Endothelial cell of hepatic sinusoid (primary cell): ENCODE measurements at regions not wholly inside any gene's neighbourhood (a gene's known extent, or its start where the extent isn't known, plus 50 kb on each side); places are given as distances from the start of the nearest gene placed in this dataset.
"Not testable (repeated sequence)": the region's sequence is repeated elsewhere in the genome, so short reads cannot be mapped to it uniquely, and the experiment has no call there.

Source experiments
- in situ Hi-C: cut with HindIII; loops from 2 replicates; pipeline ENCODE4 v1.10.0; 2017; ENCODE audit warnings: low sequenced_read_pairs

DNA sequence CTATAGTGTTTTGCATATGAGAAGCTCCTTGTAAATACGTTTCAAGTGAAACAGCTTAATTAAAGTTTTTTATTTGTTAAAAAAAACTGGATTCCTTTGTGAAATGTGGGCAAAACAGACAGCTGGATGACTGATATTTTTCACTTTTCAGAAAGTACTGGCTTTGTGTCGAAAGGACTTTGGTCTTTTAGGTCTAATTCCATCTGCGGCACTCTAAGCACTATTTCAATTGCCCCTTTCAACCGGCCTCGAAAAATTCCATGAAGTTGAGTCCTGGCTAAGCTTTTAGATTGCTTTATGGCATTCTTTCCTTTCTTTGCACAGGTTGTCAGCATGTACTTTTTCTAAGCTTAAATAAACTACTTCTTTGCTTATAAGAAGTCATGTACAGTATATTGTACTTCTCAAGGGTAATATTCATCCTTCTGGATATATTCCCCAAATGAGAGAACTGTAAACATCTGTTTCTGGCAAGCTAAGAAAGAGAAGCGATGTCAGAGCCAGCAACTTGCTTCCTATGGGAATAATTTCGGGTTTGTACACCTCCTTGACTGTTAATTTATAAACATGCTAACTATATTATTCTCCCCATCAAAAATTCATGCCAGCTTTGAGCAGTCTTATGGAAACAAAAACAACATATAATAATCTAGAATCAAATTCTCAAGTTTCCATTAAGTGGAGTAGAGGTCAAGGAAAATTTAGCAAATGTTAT is 611.3 kb downstream of the ETNK1 start:
- in situ Hi-C loops, result no loop called here

DNA sequence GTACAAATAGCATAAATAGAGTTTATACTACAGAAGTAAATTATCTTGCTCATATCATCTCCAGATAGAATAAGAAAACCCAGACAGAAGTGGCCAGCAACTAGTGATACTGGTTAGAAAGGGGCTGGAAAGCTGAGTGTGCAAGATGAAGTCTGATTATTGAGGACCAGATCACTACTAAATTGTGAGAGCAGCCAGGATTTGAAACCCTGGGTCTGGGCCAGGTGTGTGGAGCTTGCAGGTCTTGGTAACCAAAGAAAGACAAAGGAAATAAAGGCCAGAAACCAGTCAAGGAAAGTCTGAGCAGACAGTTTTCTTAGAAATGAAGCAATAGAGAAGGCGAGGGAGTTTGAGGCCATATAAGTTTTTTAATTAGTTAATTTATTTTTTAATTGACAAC is 611.8 kb downstream of the ETNK1 start:
- in situ Hi-C loops, result no loop called here

DNA sequence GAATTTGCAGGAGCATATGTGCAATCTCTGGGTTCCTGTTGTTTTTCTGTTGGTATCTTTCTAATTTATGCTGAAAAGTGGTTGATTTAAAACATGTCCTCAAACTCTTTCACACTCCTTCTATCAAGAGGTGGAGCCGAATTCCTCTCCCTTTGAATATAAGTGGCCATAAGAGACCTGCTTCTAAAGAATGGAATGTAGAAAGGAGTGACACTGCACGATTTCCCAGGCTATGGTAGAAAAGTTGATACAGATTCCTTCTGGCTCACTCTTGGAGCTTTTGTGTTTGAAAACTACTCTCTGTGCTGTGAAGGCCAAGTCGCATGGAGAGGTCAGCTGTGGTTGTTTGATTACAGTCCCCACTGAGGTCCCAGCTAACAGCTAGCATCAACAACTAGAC is 613.2 kb downstream of the ETNK1 start:
- in situ Hi-C loops, result no loop called here

DNA sequence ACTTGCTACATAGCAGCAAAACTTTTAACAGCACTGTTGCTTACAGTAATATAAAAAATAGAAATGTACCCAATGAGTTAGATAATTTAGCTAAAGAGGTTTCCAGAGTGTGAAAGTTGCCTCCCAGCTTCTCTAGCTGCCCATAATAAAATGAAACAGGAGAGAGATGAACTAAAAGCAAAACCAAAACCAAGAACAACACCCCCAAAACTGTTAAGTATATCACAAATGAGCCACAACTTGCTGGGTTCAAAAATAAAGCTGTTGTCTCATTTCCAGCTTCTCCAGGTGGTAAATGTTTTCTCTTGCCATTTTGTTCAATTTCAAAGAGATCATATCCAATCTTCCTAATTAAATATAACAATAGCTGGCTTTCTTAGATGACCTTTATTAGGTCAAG is 614.0 kb downstream of the ETNK1 start:
- in situ Hi-C loops, result no loop called here

DNA sequence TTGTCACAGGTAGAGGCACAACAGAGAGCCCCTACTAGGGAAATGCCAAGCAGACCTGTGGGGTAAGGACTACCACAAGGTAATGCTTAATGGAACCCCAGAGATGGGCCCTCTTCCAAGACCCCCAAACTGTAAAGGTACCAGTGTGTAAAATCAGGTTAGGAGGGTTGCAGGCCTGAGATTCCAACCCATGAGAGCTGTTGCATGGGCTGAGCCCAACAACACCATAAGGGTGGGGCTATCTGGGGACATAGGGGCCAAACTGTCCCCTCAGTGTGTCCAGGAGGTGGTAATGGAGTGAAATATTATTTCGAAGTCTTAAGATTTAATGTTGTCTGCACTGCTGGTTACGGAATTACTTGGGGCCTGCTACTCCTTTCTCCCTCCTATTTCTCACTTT is 620.2 kb downstream of the ETNK1 start:
- in situ Hi-C loops, result no loop called here

DNA sequence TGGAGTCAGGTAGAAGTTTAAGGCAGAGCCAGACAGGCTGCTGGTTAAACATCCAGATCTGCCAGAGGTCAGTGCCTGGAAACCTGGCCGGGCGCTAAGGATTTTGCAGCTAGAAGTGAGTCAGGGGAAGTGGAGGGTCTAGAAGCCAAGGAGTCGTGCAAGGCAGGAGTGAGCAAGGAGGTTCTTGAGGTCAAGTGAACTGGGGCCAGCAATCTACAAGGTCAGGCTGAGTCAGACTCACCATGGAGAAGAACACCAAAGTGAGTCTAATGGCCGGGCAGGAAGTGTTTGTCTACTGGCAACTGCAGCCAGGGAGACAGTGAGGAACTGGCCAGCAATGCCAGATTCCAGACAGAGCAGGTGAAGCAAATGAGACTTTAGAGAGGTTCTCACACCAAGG is 628.2 kb downstream of the ETNK1 start:
- in situ Hi-C loops, result no loop called here

DNA sequence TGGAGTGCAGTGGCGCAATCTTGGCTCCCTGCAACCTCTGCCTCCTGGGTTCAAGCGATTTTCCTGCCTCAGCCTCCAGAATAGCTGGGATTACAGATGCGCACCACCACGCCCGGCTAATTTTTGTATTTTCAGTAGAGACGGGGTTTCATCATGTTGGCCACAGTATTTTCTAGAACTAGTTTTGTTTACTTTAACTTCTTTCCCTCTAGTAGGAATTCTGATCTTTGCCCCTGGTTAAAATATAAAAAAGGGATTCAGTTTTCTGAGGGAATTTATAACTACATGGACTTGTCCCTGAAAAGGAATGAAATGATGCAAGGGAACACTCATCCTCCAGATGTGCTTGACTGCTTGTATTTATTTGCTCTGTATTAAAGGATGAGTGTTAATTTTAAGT is 628.9 kb downstream of the ETNK1 start:
- in situ Hi-C loops, result not testable (repeated sequence)

DNA sequence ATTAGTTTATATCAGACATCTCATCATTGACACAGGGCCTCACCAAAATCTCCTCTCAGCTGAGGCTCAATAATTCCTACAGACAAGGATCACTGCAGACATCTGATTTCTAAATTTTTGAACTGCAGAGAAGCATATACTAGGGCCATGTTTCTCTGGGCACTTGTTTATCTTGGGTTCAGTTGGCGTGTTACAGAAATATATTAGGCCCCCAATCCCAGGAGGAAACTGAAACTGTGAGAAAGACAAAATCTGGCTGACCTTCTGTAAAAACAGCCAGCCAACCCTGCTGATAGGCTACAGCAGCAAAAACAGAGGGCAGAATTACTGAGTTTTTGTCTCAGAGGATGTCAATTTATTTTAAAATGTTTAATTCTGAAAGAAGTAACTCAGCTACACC is 634.6 kb downstream of the ETNK1 start:
- in situ Hi-C loops, result no loop called here

DNA sequence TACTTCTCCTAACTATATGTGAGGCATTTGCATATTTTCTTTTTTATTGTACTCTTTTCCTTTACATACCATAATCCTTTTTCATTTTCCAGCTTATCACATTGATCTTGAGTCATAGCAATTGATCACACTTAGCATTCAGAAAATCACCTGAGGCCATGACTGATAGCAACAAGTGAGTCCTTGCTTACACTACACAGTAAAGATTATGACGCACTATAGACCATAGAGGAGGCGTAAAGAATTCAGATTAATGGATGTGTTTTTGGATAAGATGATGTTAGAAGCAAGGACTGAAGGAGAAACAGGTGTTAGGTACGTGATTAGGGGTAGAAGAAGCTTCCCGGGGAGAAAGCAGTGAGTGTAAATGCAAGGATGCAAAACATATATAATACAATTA is 637.7 kb downstream of the ETNK1 start:
- in situ Hi-C loops, result no loop called here

DNA sequence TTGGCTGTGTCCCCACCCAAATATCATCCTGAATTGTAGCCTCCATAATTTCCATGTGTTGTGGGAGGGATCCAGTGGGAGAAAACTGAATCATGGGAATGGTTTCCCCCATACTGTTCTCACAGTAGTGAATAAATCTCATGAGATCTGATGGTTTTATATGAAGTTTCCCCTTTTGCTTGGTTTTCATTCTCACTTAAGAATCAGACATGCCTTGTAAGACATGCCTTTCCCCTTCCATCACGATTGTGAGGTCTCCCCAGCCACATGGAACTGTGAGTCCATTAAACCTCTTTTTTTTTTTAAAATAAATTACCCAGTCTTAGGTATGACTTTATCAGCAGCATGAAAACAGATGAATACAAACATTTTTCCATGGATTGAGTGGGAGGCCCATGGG is 652.9 kb downstream of the ETNK1 start:
- in situ Hi-C loops, result no loop called here

DNA sequence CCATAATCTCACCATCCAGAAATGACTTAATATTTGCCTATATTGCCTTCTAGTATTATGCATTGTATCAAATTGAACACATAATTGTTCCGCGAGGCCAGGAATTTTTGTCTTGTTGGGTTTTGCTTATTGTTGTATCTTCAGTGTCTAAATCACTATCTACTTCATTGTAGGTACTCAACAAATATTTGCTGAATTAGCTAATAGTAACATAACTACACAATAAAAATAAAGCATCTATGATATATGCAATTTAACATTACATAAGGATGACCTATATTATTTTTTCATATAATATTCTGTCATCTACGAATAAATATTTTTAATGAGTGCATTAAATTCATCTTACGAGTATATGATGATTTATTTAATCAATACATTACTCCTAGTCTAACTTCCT is 656.3 kb downstream of the ETNK1 start:
- in situ Hi-C loops, result no loop called here

DNA sequence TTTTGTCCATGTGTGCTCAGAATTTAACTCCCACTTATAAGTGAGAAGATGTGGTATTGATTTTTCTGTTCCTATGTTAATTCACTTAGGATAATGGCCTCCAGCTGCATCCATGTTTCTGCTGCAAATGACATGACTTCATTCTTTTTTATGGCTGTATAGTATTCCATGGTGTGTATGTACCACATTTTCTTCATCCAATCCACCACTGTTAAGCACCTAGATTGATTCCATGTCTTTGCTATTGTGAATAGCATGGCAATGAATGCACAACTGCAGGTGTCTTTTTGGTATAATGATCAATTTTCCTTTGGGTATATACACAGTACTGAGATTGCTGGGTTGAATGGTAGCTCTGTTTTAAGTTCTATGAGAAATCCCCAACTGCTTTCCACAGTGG is 657.7 kb downstream of the ETNK1 start:
- in situ Hi-C loops, result no loop called here

DNA sequence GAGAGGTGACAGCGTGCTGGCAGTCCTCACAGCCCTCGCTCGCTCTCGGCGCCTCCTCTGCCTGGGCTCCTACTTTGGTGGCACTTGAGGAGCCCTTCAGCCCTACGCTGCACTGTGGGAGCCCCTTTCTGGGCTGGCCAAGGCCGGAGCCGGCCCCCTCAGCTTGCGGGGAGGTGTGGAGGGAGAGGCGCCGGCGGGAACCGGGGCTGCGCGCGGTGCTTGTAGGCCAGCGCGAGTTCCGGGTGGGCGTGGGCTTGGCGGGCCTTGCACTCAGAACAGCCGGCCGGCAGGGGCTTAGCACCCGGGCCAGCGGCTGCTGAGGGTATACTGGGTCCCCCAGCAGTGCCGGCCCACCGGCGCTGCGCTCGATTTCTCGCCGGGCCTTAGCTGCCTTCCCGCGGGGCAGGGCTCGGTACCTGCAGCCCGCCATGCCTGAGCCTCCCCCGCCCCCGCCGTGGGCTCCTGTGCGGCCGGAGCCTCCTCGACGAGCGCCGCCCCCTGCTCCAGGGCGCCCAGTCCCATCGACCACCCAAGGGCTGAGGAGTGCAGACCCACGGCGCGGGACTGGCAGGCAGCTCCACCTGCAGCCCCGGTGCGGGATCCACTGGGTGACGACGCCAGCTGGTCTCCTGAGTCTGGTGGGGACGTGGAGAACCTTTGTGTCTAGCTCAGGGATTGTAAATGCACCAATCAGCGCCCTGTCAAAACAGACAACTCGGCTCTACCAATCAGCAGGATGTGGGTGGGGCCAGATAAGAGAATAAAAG is 661.0 kb downstream of the ETNK1 start:
- in situ Hi-C loops, result not testable (repeated sequence)

DNA sequence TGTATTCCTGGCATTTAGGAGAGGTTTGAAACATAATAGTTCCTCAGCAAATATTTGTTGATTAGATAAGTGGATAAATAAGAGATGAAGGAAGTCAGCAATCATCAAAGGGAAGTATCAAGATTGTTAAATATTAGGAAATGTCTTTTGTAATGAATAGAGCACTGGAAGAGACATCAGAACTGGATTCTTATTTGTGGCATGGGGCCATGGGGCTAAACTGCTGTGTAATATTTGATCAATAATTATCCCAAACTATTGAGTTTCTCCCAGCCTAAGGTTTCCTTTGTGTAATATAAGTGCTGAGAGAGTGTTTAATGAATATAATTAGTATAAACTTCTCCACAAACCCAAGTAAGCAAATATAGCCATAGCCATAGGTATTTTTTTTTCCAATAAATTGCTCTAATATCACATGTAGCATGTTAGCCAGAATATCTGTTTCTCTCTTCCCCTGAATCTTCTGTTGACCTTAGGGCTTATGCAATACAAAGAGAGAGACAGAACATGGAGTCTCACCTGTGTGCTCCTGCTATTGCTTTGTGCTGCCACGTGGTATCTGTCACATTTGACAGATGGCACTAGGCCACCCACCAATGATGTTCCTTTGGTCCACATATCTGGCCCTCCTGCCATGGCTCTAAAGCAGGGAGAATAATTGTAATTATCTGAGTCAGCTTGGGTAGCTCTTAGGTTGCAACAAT is 658.7 kb downstream of the SOX5 start:
- in situ Hi-C loops, result no loop called here

DNA sequence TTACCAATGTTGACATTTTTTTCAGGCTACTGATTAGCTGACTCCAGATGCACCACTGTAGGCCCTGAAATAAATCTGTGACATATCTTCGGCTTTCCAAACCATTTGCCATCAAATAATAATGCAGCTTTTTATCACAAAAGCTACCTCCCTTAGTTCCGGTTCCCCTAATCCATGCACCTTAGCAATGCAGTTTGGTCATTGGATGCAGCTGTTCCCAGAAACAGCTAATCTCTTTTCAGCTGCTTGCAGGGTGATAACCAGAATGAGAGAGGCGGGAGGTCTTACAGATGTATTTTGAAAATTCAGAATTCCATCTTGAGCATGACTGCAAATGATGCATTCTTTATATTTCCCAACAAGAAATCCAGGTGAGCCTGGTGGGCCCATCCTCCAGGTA is 646.2 kb downstream of the SOX5 start:
- in situ Hi-C loops, result loop anchor here (5.0 kb wide), 1 partner anchor 39 kb away; no protein-coding TSS in a partner anchor

DNA sequence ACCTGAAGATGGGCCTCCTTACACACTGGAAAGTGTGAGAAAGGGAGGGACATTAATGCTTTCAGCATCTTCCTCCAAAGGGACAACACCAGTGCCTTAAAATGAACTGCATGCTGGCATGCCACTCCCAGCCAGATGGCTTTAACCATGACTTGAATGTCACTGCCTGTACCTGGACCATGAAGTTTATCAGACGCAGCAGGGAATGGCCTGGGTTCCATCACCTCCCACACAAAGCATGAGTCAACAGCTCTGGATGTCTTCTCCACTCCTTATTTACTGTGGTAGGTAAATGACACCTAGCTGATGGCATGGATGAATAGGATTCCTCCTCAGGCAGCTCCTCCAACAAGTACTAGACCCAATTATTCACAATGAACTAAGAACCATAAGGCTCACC is 645.6 kb downstream of the SOX5 start:
- in situ Hi-C loops, result loop anchor here (5.0 kb wide), 1 partner anchor 38 kb away; no protein-coding TSS in a partner anchor

DNA sequence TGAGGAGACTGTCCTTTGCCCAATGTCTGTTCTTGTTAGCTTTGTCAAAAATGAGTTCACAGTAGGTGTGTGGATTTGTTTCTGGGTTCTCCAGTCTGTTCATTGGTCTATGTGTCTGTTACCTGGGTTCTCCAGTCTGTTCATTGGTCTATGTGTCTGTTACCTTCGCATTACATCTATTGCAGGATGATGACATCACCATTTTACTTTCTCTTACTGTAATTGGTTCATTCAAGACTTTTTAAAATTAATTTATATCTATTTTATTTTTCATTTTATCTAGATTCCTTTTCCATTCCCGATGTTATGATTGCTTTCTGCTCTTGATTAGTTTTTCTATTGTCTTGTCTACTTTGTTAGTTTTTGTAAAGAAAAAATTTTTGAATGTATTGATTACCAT is 615.5 kb downstream of the SOX5 start:
- in situ Hi-C loops, result no loop called here

DNA sequence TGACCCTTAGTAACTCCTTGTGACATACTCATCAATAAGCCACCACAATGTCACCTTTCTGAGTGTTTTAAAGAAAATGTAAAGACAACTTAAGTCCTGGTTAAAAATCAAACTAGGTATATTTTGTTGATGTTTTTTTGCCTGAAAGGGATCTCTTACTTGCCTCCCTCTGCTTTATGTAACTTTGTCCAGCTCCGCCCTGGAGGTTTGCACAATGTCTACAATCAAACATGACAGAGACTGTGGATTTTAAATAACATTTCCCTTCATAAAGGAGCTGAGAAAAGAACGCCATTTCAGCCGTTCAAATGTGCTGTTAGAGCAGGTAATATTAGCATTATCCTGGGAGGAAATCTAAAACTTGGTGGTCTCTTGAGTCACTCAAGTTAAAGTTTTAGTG is 613.9 kb downstream of the SOX5 start:
- in situ Hi-C loops, result no loop called here

DNA sequence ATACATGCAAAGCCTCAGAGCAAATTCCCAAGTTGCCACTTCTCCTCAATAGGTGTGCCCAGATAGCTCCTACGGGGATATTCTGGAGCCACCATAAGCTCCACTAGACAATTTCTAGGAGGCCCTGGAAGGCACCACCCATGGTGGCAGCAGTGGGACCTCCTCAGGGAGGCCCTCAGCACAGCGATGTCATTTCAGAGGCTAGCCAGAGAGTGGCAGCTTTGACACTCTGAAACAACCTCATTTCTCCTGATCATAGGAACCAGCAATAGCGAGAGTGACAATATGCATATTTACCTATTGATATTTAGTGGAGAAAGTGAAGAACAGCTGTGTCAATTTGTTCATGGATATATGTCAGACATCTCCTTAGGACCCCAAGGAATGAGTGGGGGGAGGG is 612.3 kb downstream of the SOX5 start:
- in situ Hi-C loops, result no loop called here

DNA sequence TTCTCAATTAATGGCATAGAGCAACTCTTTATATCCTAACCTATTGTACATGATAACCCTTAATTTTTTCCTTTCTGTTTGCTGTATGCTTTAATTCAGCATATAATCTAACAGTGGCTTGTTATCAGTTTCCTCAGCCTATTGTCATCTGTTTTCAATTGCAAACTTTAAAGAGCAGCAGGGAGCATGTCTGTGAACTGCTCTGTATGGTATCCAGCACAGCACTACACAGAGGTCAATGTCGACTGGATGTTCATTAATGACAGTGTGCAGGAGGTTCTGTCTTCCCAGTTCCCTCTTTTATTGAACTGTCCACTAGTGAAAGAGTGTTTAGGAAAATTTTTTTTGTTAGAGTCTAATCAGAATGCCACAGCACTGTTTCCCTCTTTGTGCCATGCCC is 609.1 kb downstream of the SOX5 start:
- in situ Hi-C loops, result loop anchor here (5.0 kb wide), 1 partner anchor 38 kb away; no protein-coding TSS in a partner anchor

DNA sequence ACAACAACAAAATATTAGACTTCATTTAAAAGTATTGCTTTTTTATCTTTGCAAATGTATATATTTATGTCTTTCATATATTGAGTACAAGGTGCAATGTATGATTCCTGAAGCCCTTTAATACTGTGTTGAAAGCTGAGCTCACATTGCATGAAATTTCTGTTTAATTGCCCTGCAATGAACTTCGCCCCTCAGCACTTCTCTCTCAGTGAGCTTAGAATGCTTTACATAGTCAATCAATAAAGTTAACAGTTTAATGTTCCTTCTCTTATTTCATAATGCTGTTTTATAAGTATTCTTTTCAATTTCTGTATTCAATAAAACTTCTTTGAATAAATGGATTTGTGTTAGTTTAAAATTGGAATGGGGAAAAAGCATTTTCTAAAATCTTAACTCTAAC is 607.1 kb downstream of the SOX5 start:
- in situ Hi-C loops, result loop anchor here (5.0 kb wide), 1 partner anchor 40 kb away; no protein-coding TSS in a partner anchor

DNA sequence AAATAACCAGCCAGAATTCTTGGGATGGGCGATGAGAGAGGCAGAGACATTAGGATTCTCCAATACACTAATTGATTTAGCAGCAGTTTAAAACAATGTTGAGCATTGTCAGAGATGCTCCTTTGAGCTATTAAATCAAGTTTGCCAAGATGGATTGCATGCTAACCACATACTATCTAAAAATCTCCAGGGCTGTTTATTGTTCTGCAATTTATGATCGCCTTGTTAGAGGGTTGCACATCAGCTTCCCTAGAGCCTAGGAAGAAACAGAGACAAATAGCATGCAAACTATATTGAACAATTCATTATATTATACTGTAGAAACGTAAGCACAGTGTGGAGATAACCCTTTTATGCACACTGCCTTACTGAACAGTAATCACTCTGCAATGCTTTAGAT is 599.9 kb downstream of the SOX5 start:
- in situ Hi-C loops, result no loop called here
